ENCODE measurements at regions not wholly inside any gene's neighbourhood (a gene's known extent, or its start where the extent isn't known, plus 50 kb on each side); places are given as distances from the start of the nearest gene placed in this dataset.

GRCh38 chr11:90747057-90747456 lies 524.2 kb upstream of the CHORDC1 start:
- TF ChIP-seq CTCF (IDR thresholded peaks at IDR 0.05; ENCODE audit: insufficient read depth, low read length) (no peak), REST (IDR thresholded peaks at IDR 0.05; ENCODE audit: insufficient replicate concordance, low read depth) (no peak), POLR2AphosphoS5 (IDR thresholded peaks at IDR 0.05; ENCODE audit: low read depth) (no peak)
